Spleen (tissue), 11 donors: ENCODE measurements at regions not wholly inside any gene's neighbourhood (a gene's known extent, or its start where the extent isn't known, plus 50 kb on each side); places are given as distances from the start of the nearest gene placed in this dataset.
A peak's percentile ranks its signal among the peaks of the same experiment; 100 is the strongest.

Experiments
- DNase-seq: peaks from one replicate; pipeline ENCODE4 v3.0.0-alpha.2; 2020
- H3K27ac ChIP-seq, 8 donors: fragments of 200-600 bp; sonication (generic) in 7 of 8; 1 replicate in 4 of 8; 2 replicates in 4 of 8; pipeline versions ENCODE4 v1.5.0 to v1.8.0; 2016 to 2021; ENCODE audit warnings: inconsistent platforms in 4 of 8, mild to moderate bottlenecking in 4 of 8, moderate library complexity in 1 of 8
- H3K27me3 ChIP-seq, 7 donors: fragments of 200-600 bp; sonication (generic) in 6 of 7; replicated peaks in 1 of 7; 1 replicate in 4 of 7; 2 replicates in 3 of 7; pipeline versions ENCODE4 v1.5.0 to v1.8.0; 2016 to 2021; ENCODE audit warnings: inconsistent platforms in 3 of 7, mild to moderate bottlenecking in 1 of 7
- H3K36me3 ChIP-seq, 6 donors: fragments of 200-600 bp; sonication (generic) in 5 of 6; 1 replicate in 4 of 6; 2 replicates in 2 of 6; pipeline versions ENCODE4 v1.5.0 to v1.8.0; 2016 to 2021; ENCODE audit warnings: inconsistent platforms in 2 of 6
- H3K4me1 ChIP-seq, 6 donors: fragments of 200-600 bp; sonication (generic) in 5 of 6; 1 replicate in 3 of 6; 2 replicates in 3 of 6; pipeline versions ENCODE4 v1.5.0 to v1.8.0; 2016 to 2021; ENCODE audit warnings: inconsistent platforms in 3 of 6
- H3K4me3 ChIP-seq, 8 donors: fragments of 200-600 bp; sonication (generic) in 7 of 8; 1 replicate in 4 of 8; 2 replicates in 4 of 8; pipeline versions ENCODE4 v1.5.0 to v1.8.0; 2016 to 2021; ENCODE audit warnings: inconsistent platforms in 4 of 8, mild to moderate bottlenecking in 4 of 8, moderate library complexity in 2 of 8
- H3K9me3 ChIP-seq, 8 donors: fragments of 200-600 bp; sonication (generic) in 7 of 8; 1 replicate in 4 of 8; 2 replicates in 4 of 8; pipeline versions ENCODE4 v1.5.0 to v1.8.0; 2016 to 2021; ENCODE audit warnings: inconsistent platforms in 4 of 8
- CTCF ChIP-seq, 11 experiments: fragments of 200-600 bp in 7 of 11; fragments of 450-650 bp in 4 of 11; sonication (generic) in 4 of 11; IDR thresholded peaks in 8 of 11; conservative IDR thresholded peaks in 3 of 11; 1 replicate in 7 of 11; 2 replicates in 4 of 11; pipeline versions ENCODE4 v1.4.0 to v1.8.0; 2016 to 2021; ENCODE audit warnings: antibody characterized with exemption in 11 of 11, inconsistent platforms in 4 of 11, mild to moderate bottlenecking in 1 of 11
- POLR2A ChIP-seq, 3 donors: fragments of 450-650 bp; IDR thresholded peaks; one replicate each; pipeline ENCODE4 v1.5.1; 2017; ENCODE audit warnings: antibody characterized with exemption in 3 of 3, mild to moderate bottlenecking in 1 of 3
- POLR2AphosphoS5 ChIP-seq, 3 donors: sonication (generic); formaldehyde crosslinking; IDR thresholded peaks; one replicate each; pipeline ENCODE4 v1.5.1; 2017; ENCODE audit warnings: antibody characterized with exemption in 3 of 3
- WGBS, 5 donors: extraction: QIAGEN DNeasy Blood & Tissue Kit in 3 of 5; methylation state at CpG; one replicate each; pipeline versions ENCODE4 v1.1.5 to v1.1.7; 2013 to 2018; 5-methylcytosine and 5-hydroxymethylcytosine counted together
- intact Hi-C: fragments of 100-400 bp; cut with DNase I; formaldehyde crosslinking; loops from one replicate; pipeline ENCODE4 v1.15.0; 2023; ENCODE audit warnings: low total_unique reads
- donor health status: healthy with polysubstance abuse.
- donor health status: DM: no; HTN: no; CAD: no; lungs with moderate emphysema.
- donor health status: DM: no; HTN: no; CAD: no.
- donor health status: Bipolar disorder and iron deficiency.
- donor health status: healthy.
- donor health status: DM: no; HTN: no; CAD: no.
- donor health status: DM: yes; HTN: yes; CAD: no.

GRCh38 chr11:25339281-25339680 is 842.4 kb downstream of the LUZP2 start:
- Histone ChIP-seq H3K4me3 (no peak overlapping the region), H3K4me1 (no peaks in the 10 kb centered on the region), H3K27ac (no peak overlapping the region), H3K9me3 (peaks cover 0 to 7% (median 0%) of the 10 kb centered on the region in 8 donors), H3K27me3 (no peaks in the 10 kb centered on the region), H3K36me3 (no peaks in the 10 kb centered on the region)
- DNase-seq = no peak
- intact Hi-C loops = no loop called here
- 74 to 90% (median 82%) methylated on average over 4 of the region's 4 CpGs for WGBS, 5 donors
- no peak for TF ChIP-seq POLR2A (IDR thresholded peaks at IDR 0.05)
- TF ChIP-seq POLR2AphosphoS5 (IDR thresholded peaks at IDR 0.05) = no peak
- TF ChIP-seq CTCF (IDR thresholded peaks at IDR 0.05 in 8 of 11, conservative IDR thresholded peaks at IDR 0.05 in 3 of 11) = no peak

- intact Hi-C loops = no loop called here
- 61 to 76% (median 69%) methylated on average over 1 of the region's 1 CpG for WGBS, 5 donors
- no peaks in the 10 kb centered on the region for H3K4me1 ChIP-seq
- peaks cover 0 to 21% (median 4%) of the 10 kb centered on the region in 8 donors for H3K9me3 ChIP-seq
- no peaks in the 10 kb centered on the region for H3K27me3 ChIP-seq
- TF ChIP-seq POLR2AphosphoS5 (IDR thresholded peaks at IDR 0.05) (no peak), CTCF (IDR thresholded peaks at IDR 0.05 in 8 of 11, conservative IDR thresholded peaks at IDR 0.05 in 3 of 11) (no peak), POLR2A (IDR thresholded peaks at IDR 0.05) (no peak)
- H3K36me3 ChIP-seq = no peaks in the 10 kb centered on the region
- DNase-seq = no peak
- H3K27ac ChIP-seq = no peak overlapping the region
- H3K4me3 ChIP-seq = no peak overlapping the region
Measured at GRCh38 chr11:25349537-25349936, 852.7 kb downstream of the LUZP2 start.

GRCh38 chr11:25350899-25351803 is 854.3 kb downstream of the LUZP2 start:
- 70 to 86% (median 80%) methylated on average over 9 of the region's 9 CpGs for WGBS, 5 donors
- Histone ChIP-seq H3K9me3 (peaks cover 0 to 21% (median 4%) of the 10 kb centered on the region in 8 donors), H3K4me3 (no peak overlapping the region), H3K4me1 (no peaks in the 10 kb centered on the region), H3K27me3 (no peaks in the 10 kb centered on the region), H3K27ac (no peak overlapping the region), H3K36me3 (no peaks in the 10 kb centered on the region)
- peak; percentile 61 for DNase-seq
- intact Hi-C loops = no loop called here
- TF ChIP-seq POLR2A (IDR thresholded peaks at IDR 0.05) (no peak), POLR2AphosphoS5 (IDR thresholded peaks at IDR 0.05) (no peak), CTCF (IDR thresholded peaks at IDR 0.05 in 8 of 11, conservative IDR thresholded peaks at IDR 0.05 in 3 of 11) (no peak)

- DNase-seq = no peak
- intact Hi-C loops = no loop called here
- Histone ChIP-seq H3K27ac (no peak overlapping the region), H3K36me3 (no peaks in the 10 kb centered on the region), H3K4me1 (no peaks in the 10 kb centered on the region), H3K27me3 (no peaks in the 10 kb centered on the region), H3K9me3 (no peaks in the 10 kb centered on the region), H3K4me3 (no peak overlapping the region)
- 30 to 69% (median 49%) methylated on average over 2 of the region's 2 CpGs for WGBS, 5 donors
- no peak for TF ChIP-seq POLR2AphosphoS5 (IDR thresholded peaks at IDR 0.05)
- TF ChIP-seq CTCF (IDR thresholded peaks at IDR 0.05 in 8 of 11, conservative IDR thresholded peaks at IDR 0.05 in 3 of 11) = no peak
- no peak for TF ChIP-seq POLR2A (IDR thresholded peaks at IDR 0.05)
Measured at GRCh38 chr11:25357133-25357532, 860.3 kb downstream of the LUZP2 start.
